H1 (cell line): ENCODE measurements at regions not wholly inside any gene's neighbourhood (a gene's known extent, or its start where the extent isn't known, plus 50 kb on each side); places are given as distances from the start of the nearest gene placed in this dataset.

Experiments used
- CHD2 ChIP-seq: IDR thresholded peaks from 2 replicates; pipeline ENCODE4 v1.6.1; 2012; ENCODE audit warnings: low read length, improper control_type of control experiment
- EP300 ChIP-seq, 2 experiments: IDR thresholded peaks; 1 replicate in 1 of 2; 2 replicates in 1 of 2; pipeline ENCODE4 v1.6.1; 2011 to 2012; ENCODE audit warnings: low read depth in 2 of 2, low read length in 2 of 2, mild to moderate bottlenecking in 2 of 2, borderline replicate concordance in 1 of 2, inconsistent platforms in 1 of 2, moderate library complexity in 1 of 2
- EZH2 ChIP-seq: fragments of 200-600 bp; sonication (generic); IDR thresholded peaks from 2 replicates; pipeline ENCODE4 v1.7.1; 2012; ENCODE audit warnings: low read depth, mild to moderate bottlenecking, moderate library complexity, low read length, inconsistent platforms; ENCODE audit not compliant: severe bottlenecking
- GABPA ChIP-seq: IDR thresholded peaks from 2 replicates; pipeline ENCODE4 v1.6.1; 2011; ENCODE audit warnings: mild to moderate bottlenecking, low read length, moderate library complexity, borderline replicate concordance; ENCODE audit not compliant: insufficient read depth
- HDAC2 ChIP-seq, 2 experiments: fragments of 300-600 bp in 1 of 2; sonication (generic) in 1 of 2; IDR thresholded peaks; 2 replicates each; pipeline ENCODE4 v1.6.1; 2011 to 2012; ENCODE audit warnings: low read depth in 2 of 2, low read length in 2 of 2, mild to moderate bottlenecking in 2 of 2, moderate library complexity in 2 of 2, borderline replicate concordance in 1 of 2, inconsistent platforms in 1 of 2
- NRF1 ChIP-seq: IDR thresholded peaks from 2 replicates; pipeline ENCODE4 v1.6.1; 2011; ENCODE audit warnings: mild to moderate bottlenecking, low read depth, low read length, improper control_type of control experiment
- POLR2A ChIP-seq, 2 experiments: IDR thresholded peaks; 1 replicate in 1 of 2; 2 replicates in 1 of 2; pipeline ENCODE4 v1.6.1; 2011; ENCODE audit warnings: low read depth in 2 of 2, low read length in 2 of 2, mild to moderate bottlenecking in 2 of 2; ENCODE audit errors: control extremely low read depth in 1 of 2
- POLR2AphosphoS5 ChIP-seq: IDR thresholded peaks from 2 replicates; pipeline ENCODE4 v1.6.1; 2011; ENCODE audit warnings: low read depth, low read length
- SIX5 ChIP-seq: IDR thresholded peaks from 2 replicates; pipeline ENCODE4 v1.6.1; 2011; ENCODE audit warnings: mild to moderate bottlenecking, low read depth, low read length
- SRF ChIP-seq: IDR thresholded peaks from 2 replicates; pipeline ENCODE4 v1.6.1; 2011; ENCODE audit warnings: mild to moderate bottlenecking, low read depth, low read length, moderate library complexity
- TAF1 ChIP-seq: IDR thresholded peaks from 2 replicates; pipeline ENCODE4 v1.6.1; 2011; ENCODE audit warnings: mild to moderate bottlenecking, low read depth, low read length
- USF2 ChIP-seq: IDR thresholded peaks from 2 replicates; pipeline ENCODE4 v1.6.1; 2011; ENCODE audit warnings: low read length, improper control_type of control experiment
- TF ChIP-seq, protein P1 (sequence below), 3 experiments: IDR thresholded peaks; 1 replicate in 2 of 3; 2 replicates in 1 of 3; pipeline versions ENCODE4 v1.5.1 to v1.6.1; 2011; ENCODE audit warnings: low read length in 3 of 3, mild to moderate bottlenecking in 3 of 3, inconsistent platforms in 2 of 3, low read depth in 1 of 3, moderate library complexity in 1 of 3; ENCODE audit not compliant: insufficient read depth in 1 of 3; ENCODE audit errors: control extremely low read depth in 1 of 3

GRCh38 chr1:94299627-94300553, 62.5 kb upstream of the ARHGAP29 start:
- TF ChIP-seq EZH2 (no peak), EP300 (IDR thresholded peaks at IDR 0.05; ENCODE audit: borderline replicate concordance in 1 of 2, low read depth in 2 of 2, low read length in 2 of 2) (no peak), TAF1 (no peak), POLR2AphosphoS5 (no peak), CHD2 (no peak), USF2 (no peak), SRF (no peak), SIX5 (no peak), GABPA (no peak), NRF1 (no peak), HDAC2 (IDR thresholded peaks at IDR 0.05; ENCODE audit: borderline replicate concordance in 1 of 2, low read depth in 2 of 2, low read length in 2 of 2) (no peak), POLR2A (IDR thresholded peaks at IDR 0.05; ENCODE audit: control extremely low read depth in 1 of 2, low read depth in 2 of 2, low read length in 2 of 2) (no peak)
- TF ChIP-seq, protein P1, sequence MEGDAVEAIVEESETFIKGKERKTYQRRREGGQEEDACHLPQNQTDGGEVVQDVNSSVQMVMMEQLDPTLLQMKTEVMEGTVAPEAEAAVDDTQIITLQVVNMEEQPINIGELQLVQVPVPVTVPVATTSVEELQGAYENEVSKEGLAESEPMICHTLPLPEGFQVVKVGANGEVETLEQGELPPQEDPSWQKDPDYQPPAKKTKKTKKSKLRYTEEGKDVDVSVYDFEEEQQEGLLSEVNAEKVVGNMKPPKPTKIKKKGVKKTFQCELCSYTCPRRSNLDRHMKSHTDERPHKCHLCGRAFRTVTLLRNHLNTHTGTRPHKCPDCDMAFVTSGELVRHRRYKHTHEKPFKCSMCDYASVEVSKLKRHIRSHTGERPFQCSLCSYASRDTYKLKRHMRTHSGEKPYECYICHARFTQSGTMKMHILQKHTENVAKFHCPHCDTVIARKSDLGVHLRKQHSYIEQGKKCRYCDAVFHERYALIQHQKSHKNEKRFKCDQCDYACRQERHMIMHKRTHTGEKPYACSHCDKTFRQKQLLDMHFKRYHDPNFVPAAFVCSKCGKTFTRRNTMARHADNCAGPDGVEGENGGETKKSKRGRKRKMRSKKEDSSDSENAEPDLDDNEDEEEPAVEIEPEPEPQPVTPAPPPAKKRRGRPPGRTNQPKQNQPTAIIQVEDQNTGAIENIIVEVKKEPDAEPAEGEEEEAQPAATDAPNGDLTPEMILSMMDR (IDR thresholded peaks at IDR 0.05; ENCODE audit: control extremely low read depth in 1 of 3, insufficient read depth in 1 of 3, low read depth in 1 of 3, low read length in 3 of 3): no peak
